Fibroblast of villous mesenchyme (primary cell): ENCODE measurements at regions not wholly inside any gene's neighbourhood (a gene's known extent, or its start where the extent isn't known, plus 50 kb on each side); places are given as distances from the start of the nearest gene placed in this dataset.

ENCODE experiments used
- DNase-seq: peaks from one replicate; pipeline ENCODE4 v3.0.0-alpha.2; 2010; ENCODE audit warnings: low read depth
- H3K4me3 ChIP-seq: 2 replicates; pipeline ENCODE4 v1.5.1; 2011; ENCODE audit warnings: low read depth, mild to moderate bottlenecking, low read length
- CTCF ChIP-seq: IDR thresholded peaks from 2 replicates; pipeline ENCODE4 v1.5.1; 2012; ENCODE audit warnings: low read depth, mild to moderate bottlenecking, low read length; ENCODE audit not compliant: insufficient read depth

- no peak for DNase-seq
- no peak for TF ChIP-seq CTCF
- no peak overlapping the region for H3K4me3 ChIP-seq
These were observed 381.3 kb upstream of the FAM47C start for GRCh38 chrX:36626898-36627297.

GRCh38 chrX:36640232-36640631 lies 367.9 kb upstream of the FAM47C start:
- no peak for TF ChIP-seq CTCF
- H3K4me3 ChIP-seq: no peak overlapping the region
- no peak for DNase-seq

GRCh38 chrX:36642052-36642451 lies 366.1 kb upstream of the FAM47C start:
- DNase-seq: no peak
- TF ChIP-seq CTCF: no peak
- no peak overlapping the region for H3K4me3 ChIP-seq

- no peak for DNase-seq
- TF ChIP-seq CTCF: no peak
- H3K4me3 ChIP-seq: no peak overlapping the region
These were observed 357.5 kb upstream of the FAM47C start for GRCh38 chrX:36650622-36651021.

GRCh38 chrX:36683507-36683906 lies 324.7 kb upstream of the FAM47C start:
- TF ChIP-seq CTCF: no peak
- H3K4me3 ChIP-seq: no peak overlapping the region
- DNase-seq: no peak

- TF ChIP-seq CTCF: no peak
- DNase-seq: no peak
- no peak overlapping the region for H3K4me3 ChIP-seq
These were observed 324.1 kb upstream of the FAM47C start for GRCh38 chrX:36684053-36684452.

GRCh38 chrX:36721990-36722389 lies 286.2 kb upstream of the FAM47C start:
- TF ChIP-seq CTCF: no peak
- DNase-seq: no peak
- no peak overlapping the region for H3K4me3 ChIP-seq
